Endothelial cell of umbilical vein (primary cell): ENCODE measurements at regions not wholly inside any gene's neighbourhood (a gene's known extent, or its start where the extent isn't known, plus 50 kb on each side); places are given as distances from the start of the nearest gene placed in this dataset.

ENCODE experiments used
- BruUV-seq: library from RNA; stranded (reverse); fragments of 400-500 nt; replicated peaks from 2 replicates; lab custom pipeline; 2021; lab: Mats Ljungman, UMichigan
- CTCF ChIA-PET: fragments of 300-600, 350-600 bp; sonication (Branson Sonifier 250); formaldehyde crosslinking; loops from one replicate; lab custom pipeline; 2021; ENCODE audit warnings: antibody characterized with exemption, inconsistent platforms; lab: Charles Lee
- POLR2A ChIA-PET: fragments of 300-600, 350-600 bp; sonication (Branson Sonifier 250); formaldehyde crosslinking; loops from one replicate; lab custom pipeline; 2021; ENCODE audit warnings: antibody characterized with exemption, inconsistent platforms; lab: Charles Lee
- DNase-seq: peaks from one replicate; pipeline ENCODE4 v3.0.0-alpha.2; 2011; ENCODE audit warnings: low read depth, low spot score
- FAIRE-seq: peaks from 2 replicates; lab custom pipeline; 2011; peaks lifted over from hg19 to GRCh38; lab: Jason Lieb, UNC
- H2AFZ ChIP-seq: 2 replicates; pipeline ENCODE4 v1.6.0; 2012; ENCODE audit warnings: low read depth, low read length, control low read depth, inconsistent platforms
- H3K27ac ChIP-seq: 2 replicates; pipeline ENCODE4 v1.5.1; 2011; ENCODE audit warnings: low read depth, mild to moderate bottlenecking, control low read depth, low read length, moderate library complexity; ENCODE audit not compliant: insufficient read depth
- H3K27me3 ChIP-seq, 2 experiments: 2 replicates each; pipeline versions ENCODE4 v1.6.0 to v1.6.1; 2011; ENCODE audit warnings: low read length in 2 of 2, mixed read lengths in 1 of 2; ENCODE audit not compliant: control insufficient read depth in 2 of 2, insufficient read depth in 2 of 2
- H3K36me3 ChIP-seq, 2 experiments: 2 replicates in 1 of 2; 3 replicates in 1 of 2; pipeline ENCODE4 v1.5.1; 2011; ENCODE audit warnings: low read length in 2 of 2, mild to moderate bottlenecking in 1 of 2, moderate library complexity in 1 of 2; ENCODE audit not compliant: control insufficient read depth in 2 of 2, insufficient read depth in 2 of 2; ENCODE audit errors: extremely low read depth in 1 of 2
- H3K4me1 ChIP-seq: 3 replicates; pipeline ENCODE4 v1.5.1; 2011; ENCODE audit warnings: mild to moderate bottlenecking, low read length; ENCODE audit not compliant: control insufficient read depth, insufficient read depth; ENCODE audit errors: extremely low read depth
- H3K4me2 ChIP-seq: 2 replicates; pipeline ENCODE4 v1.6.1; 2011; ENCODE audit warnings: low read length, control low read depth, mixed read lengths; ENCODE audit not compliant: insufficient read depth
- H3K4me3 ChIP-seq, 3 experiments: fragments of 200-600 bp in 1 of 3; sonication (generic), shearing (Covaris generic) in 1 of 3; replicated peaks in 1 of 3; 2 replicates each; pipeline ENCODE4 v1.5.1; 2011 to 2016; ENCODE audit warnings: control low read depth in 3 of 3, low read length in 3 of 3, mild to moderate bottlenecking in 2 of 3, inconsistent platforms in 1 of 3, low read depth in 1 of 3, moderate library complexity in 1 of 3; ENCODE audit not compliant: insufficient read depth in 1 of 3
- H3K79me2 ChIP-seq: 2 replicates; pipeline ENCODE4 v1.6.0; 2012; ENCODE audit warnings: low read length, inconsistent platforms; ENCODE audit not compliant: control insufficient read depth, insufficient read depth
- H3K9ac ChIP-seq: replicated peaks from 2 replicates; pipeline ENCODE3; 2011; ENCODE audit warnings: low read length, control low read depth; ENCODE audit not compliant: insufficient read depth; ENCODE audit errors: extremely low read depth
- H3K9me1 ChIP-seq: replicated peaks from 3 replicates; pipeline ENCODE4 v1.6.0; 2011; ENCODE audit warnings: mild to moderate bottlenecking, low read length; ENCODE audit not compliant: control insufficient read depth, insufficient read depth; ENCODE audit errors: extremely low read depth
- H3K9me3 ChIP-seq: replicated peaks from 2 replicates; pipeline ENCODE4 v1.5.1; 2012; ENCODE audit warnings: low read length, inconsistent platforms; ENCODE audit not compliant: control insufficient read depth, insufficient read depth
- H4K20me1 ChIP-seq: replicated peaks from 2 replicates; pipeline ENCODE3; 2011; ENCODE audit warnings: mild to moderate bottlenecking, low read length; ENCODE audit not compliant: control insufficient read depth, insufficient read depth; ENCODE audit errors: extremely low read depth
- CTCF ChIP-seq, 2 donors: IDR thresholded peaks; 1 replicate in 1 of 2; 2 replicates in 1 of 2; pipeline ENCODE4 v1.5.1; 2011; ENCODE audit warnings: low read length in 2 of 2, mild to moderate bottlenecking in 2 of 2, moderate library complexity in 2 of 2, control low read depth in 1 of 2, inconsistent platforms in 1 of 2, low read depth in 1 of 2; ENCODE audit not compliant: insufficient read depth in 1 of 2; ENCODE audit errors: extremely low read depth in 1 of 2
- EZH2 ChIP-seq: IDR thresholded peaks from 2 replicates; pipeline ENCODE4 v1.6.1; 2012; ENCODE audit warnings: borderline replicate concordance, low read depth, mild to moderate bottlenecking, moderate library complexity, low read length, inconsistent platforms; ENCODE audit not compliant: severe bottlenecking
- FOS ChIP-seq: IDR thresholded peaks from 2 replicates; pipeline ENCODE4 v1.6.1; 2011; ENCODE audit warnings: mild to moderate bottlenecking, low read length, moderate library complexity, borderline replicate concordance; ENCODE audit not compliant: insufficient read depth
- GATA2 ChIP-seq: IDR thresholded peaks from 2 replicates; pipeline ENCODE4 v1.7.0; 2011; ENCODE audit warnings: low read depth, mild to moderate bottlenecking, moderate library complexity, mixed read lengths, low read length; ENCODE audit not compliant: insufficient read length, insufficient read depth
- JUN ChIP-seq: IDR thresholded peaks from 2 replicates; pipeline ENCODE4 v1.6.1; 2011; ENCODE audit warnings: borderline replicate concordance, low read depth; ENCODE audit not compliant: insufficient read length, insufficient read depth
- MYC ChIP-seq: IDR thresholded peaks from one replicate; pipeline ENCODE4 v1.6.1; 2011; ENCODE audit warnings: mild to moderate bottlenecking, low read depth, low read length
- POLR2A ChIP-seq: IDR thresholded peaks from 2 replicates; pipeline ENCODE4 v1.6.1; 2012; ENCODE audit warnings: low read depth, mild to moderate bottlenecking, control low read depth, low read length
- POLR2AphosphoS5 ChIP-seq: IDR thresholded peaks from 2 replicates; pipeline ENCODE4 v1.6.1; 2012; ENCODE audit warnings: low read depth, mild to moderate bottlenecking, control low read depth, low read length, moderate library complexity; ENCODE audit not compliant: insufficient read depth
- dilution Hi-C: fragments of 300-500 bp; cut with MboI; formaldehyde crosslinking; loops from one replicate; pipeline ENCODE4 v1.15.0; 2019; ENCODE audit warnings: low sequenced_read_pairs; ENCODE audit not compliant: extremely low pct_ligation_motif_present
- intact Hi-C: fragments of 100-400 bp; cut with micrococcal nuclease; formaldehyde crosslinking; loops from one replicate; pipeline ENCODE4 v1.10.0; 2022
- TF ChIP-seq, protein P1 (sequence below): IDR thresholded peaks from 2 replicates; pipeline ENCODE4 v1.6.1; 2011; ENCODE audit not compliant: insufficient read depth, insufficient read length

GRCh38 chr3:134094491-134094890, 64.8 kb upstream of the SLCO2A1 start:
- no peak for FAIRE-seq
- H3K27me3 ChIP-seq: no peaks in the 10 kb centered on the region
- intact Hi-C loops: no loop called here
- DNase-seq: no peak
- no peak for TF ChIP-seq EZH2
- no peak for TF ChIP-seq CTCF (IDR thresholded peaks at IDR 0.05; ENCODE audit: extremely low read depth in 1 of 2, insufficient read depth in 1 of 2, low read depth in 1 of 2, low read length in 2 of 2)
- no peak for TF ChIP-seq MYC
- TF ChIP-seq POLR2AphosphoS5: no peak
- no peak for TF ChIP-seq FOS
- no peak for TF ChIP-seq GATA2
- TF ChIP-seq JUN: no peak
- no peak for TF ChIP-seq POLR2A
- TF ChIP-seq, protein P1, sequence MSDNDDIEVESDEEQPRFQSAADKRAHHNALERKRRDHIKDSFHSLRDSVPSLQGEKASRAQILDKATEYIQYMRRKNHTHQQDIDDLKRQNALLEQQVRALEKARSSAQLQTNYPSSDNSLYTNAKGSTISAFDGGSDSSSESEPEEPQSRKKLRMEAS: no peak
- no peak overlapping the region for H3K4me3 ChIP-seq
- CTCF ChIA-PET: no interaction called here
- H3K4me2 ChIP-seq: no peak overlapping the region
- H3K9me1 ChIP-seq: no peaks in the 10 kb centered on the region
- no peaks in the 10 kb centered on the region for H4K20me1 ChIP-seq
- no peaks in the 10 kb centered on the region for H3K36me3 ChIP-seq
- dilution Hi-C loops: no loop called here
- no peak overlapping the region for H3K27ac ChIP-seq
- no peaks in the 10 kb centered on the region for H3K9me3 ChIP-seq
- POLR2A ChIA-PET: no interaction called here
- H3K4me1 ChIP-seq: no peaks in the 10 kb centered on the region
- BruUV-seq: no TSS peak
- no peaks in the 10 kb centered on the region for H3K79me2 ChIP-seq
- no peak overlapping the region for H2AFZ ChIP-seq
- H3K9ac ChIP-seq: no peak overlapping the region
